Stimulated activated CD8-positive, alpha-beta memory T cell treated with anti-CD3 and anti-CD28 coated beads, Interleukin-4, amount 100 ng/mL, for 1 hour (primary cell): ENCODE measurements at regions not wholly inside any gene's neighbourhood (a gene's known extent, or its start where the extent isn't known, plus 50 kb on each side); places are given as distances from the start of the nearest gene placed in this dataset.
"Not testable (repeated sequence)": the region's sequence is repeated elsewhere in the genome, so short reads cannot be mapped to it uniquely, and the experiment has no call there.

Experiments
- DNase-seq, 2 donors: peaks; one replicate each; pipeline ENCODE4 v3.0.0-alpha.2; 2020; ENCODE audit warnings: low read depth in 2 of 2, low spot score in 1 of 2

DNA sequence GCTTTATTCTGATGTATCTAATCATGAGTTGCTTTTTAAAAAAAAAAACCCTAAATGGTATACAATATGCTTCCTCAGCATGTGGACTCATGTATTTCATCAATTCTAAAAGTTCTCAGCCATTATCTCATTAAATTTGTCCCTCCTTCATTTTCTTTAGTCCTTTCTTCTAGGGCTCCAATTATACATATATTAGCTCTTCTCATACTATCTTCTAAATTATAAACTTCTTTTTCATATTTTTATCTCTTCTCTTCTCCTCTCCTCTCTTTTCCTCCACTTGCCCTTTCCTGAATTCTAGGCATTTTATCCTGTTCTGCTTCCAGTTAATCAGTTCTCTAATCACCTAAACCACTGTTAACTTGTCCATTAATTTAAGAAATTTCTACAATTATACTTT is 55.0 kb upstream of the IL33 start:
- no peak for DNase-seq

GRCh38 chr9:6153425-6153824 is 62.2 kb upstream of the IL33 start:
- no peak for DNase-seq

DNA sequence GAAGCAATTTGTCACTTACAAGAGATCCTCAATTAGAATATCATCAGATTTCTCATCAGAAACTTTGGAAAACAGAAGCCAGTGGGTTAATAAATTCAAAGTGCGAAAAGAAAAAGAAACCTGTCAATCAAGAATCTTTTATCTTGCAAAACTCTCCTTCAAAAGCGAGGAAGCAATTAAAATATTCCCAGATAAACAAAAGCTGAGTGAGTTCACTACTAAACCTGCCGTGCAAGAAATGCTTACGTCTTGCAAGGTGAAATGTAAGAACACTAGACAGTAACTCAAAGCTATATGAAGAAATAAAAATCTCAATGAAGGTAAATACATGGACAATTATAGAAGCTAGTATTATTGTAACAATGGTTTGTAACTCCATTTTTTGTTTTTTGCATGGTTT is 62.8 kb upstream of the IL33 start:
- DNase-seq: no peak

DNA sequence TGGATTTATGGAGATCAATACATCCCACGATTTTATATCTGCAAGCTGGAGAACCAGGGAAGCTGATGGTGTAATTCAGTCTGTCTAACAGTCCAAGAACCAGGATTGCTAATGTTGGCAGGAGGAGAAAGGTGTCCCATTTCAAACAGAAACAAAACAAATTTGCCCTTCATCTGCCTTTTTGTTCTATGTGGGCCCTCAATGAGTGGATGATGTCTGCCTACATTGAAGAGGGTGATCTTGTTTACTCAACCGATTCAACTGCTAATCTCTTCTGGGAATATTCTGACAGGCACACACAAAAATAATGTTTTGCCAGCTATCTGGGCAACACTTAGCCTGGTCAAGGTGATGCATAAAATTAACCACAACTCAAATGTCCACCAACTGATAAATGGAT is 65.1 kb upstream of the IL33 start:
- no peak for DNase-seq

DNA sequence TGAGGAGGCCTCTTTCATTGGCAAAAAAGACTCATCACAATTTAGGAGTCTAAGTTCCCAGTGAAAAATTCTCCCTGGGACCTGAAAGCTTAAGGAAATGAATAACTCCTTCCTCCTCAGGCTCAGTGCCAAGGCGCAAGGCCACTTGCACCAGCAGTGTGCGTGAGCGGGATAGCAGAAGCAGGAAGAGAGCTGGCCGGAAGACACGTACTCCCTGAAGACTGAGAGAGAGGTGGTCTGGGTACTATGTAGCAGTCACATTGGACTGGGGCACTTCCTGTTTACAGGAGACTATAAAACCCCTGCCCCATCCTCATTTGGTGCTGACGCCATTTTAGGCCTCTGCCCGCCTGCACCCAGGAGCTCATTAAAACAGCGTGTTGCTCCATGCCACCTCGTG is 66.3 kb upstream of the IL33 start:
- no peak for DNase-seq

DNA sequence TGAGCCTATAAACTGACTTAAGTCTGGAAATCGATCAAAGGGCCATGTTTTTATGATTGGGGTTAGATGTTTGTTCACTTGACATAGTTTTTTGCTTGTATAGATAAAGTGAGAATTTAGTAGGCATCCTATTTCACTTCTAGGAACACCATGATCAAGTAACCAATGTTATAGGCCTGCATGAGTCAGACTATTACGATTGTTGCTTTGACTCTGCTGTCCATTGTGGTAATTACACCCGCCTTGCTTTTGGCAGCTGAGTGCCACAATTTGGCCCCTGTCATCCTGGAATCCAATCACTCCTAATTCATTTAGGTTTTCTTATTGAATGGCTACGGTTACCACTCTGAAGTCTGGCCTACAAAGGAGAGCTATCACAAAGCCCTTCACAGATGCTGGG is 67.8 kb upstream of the IL33 start:
- DNase-seq: no peak

- no peak for DNase-seq
These were observed 70.7 kb upstream of the IL33 start for GRCh38 chr9:6144947-6145346.

DNA sequence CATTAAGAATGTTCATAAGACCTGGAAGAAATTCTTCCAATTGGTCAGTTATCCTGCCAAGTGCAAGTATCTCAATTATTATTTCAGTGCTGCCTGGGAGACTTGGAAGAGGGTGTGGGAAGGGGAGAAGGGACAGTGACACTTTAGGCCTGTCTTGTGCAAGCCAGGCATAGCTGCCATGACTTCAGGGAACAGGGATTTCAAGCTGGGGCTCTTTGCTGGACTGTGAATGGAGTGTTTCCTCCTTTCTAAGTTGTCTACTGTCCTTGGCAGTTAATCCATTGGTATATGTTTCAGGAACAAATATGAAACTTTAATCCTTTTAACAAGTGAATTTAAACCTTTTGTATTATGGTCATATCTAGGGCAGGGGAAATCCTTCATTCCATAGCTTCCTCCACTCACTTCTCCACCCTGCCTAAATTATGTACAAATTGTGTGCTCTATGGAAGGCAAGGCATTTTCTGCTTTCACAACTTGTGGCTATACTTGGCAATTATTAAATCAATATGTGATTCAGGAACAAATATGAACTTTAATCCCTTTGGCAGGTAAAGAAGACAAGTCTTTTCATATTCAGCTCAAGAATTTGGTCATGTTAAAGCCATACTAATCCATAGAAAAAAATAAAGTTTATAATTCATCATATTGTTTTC is 72.7 kb upstream of the IL33 start:
- no peak for DNase-seq

GRCh38 chr9:6135780-6136179 is 79.8 kb upstream of the IL33 start:
- not testable (repeated sequence) for DNase-seq

DNA sequence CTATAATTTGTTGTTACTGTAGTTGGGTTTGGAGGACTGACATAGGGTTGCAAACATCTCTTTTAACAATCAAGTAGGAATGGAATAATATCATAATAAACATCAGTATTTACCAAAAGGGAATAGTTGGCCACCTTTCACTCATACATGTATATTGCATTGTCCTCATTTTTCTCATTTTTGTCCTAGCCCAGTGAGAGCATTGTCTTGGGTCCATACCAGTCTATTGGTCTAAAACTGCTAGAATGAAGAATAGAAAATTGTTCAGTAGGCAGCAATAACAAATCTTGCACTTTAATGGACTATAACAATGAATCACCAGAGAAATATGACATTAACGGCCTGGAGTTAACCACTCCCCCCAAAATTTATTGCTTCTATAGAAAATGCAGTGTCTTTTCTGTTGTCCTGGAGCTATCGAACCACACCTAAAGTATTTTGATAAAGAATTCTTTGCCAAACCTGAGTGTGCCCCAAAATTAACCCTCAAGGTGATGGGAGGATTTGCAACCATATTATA is 80.9 kb upstream of the IL33 start:
- no peak for DNase-seq

- DNase-seq: no peak
These were observed 82.1 kb upstream of the IL33 start for GRCh38 chr9:6133346-6134063.

DNA sequence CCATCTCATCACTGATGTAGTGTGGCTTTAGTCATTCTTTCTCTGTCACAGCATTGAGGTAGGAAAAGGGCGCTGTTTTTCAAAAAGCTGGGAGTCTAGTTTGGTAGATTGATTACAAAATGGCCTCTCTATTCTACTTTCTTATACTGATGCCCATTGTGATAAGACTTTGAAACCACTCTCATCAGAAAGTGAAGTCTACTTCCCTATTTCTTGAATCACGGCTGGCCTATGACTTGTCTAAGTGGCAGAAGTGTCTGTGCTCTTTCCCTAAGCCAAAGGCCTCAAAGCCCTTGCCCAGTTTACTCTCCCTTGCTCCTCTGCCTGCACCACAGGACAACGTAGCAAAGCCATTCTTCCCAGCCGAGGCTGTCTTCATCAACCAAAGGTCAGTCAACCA is 83.0 kb upstream of the IL33 start:
- no peak for DNase-seq

GRCh38 chr9:6128030-6128429 is 87.6 kb upstream of the IL33 start:
- DNase-seq: no peak

DNA sequence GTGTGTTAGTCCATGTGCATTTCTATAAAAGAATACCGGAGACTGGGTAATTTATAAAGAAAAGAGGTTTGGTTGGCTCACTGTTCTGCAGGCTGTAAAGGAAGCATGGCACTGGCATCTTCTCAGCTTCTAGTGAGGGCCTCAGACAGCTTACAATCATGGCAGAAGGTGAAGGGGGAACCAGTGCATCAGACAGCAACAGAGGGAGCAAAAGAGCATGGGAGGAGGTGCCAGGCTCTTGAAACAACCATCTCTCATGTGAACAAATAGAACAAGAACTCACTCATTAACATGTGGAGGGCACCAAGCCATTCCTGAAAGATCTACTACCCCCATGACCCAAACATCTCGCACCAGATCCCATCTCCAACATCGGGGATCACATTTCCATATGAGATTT is 89.2 kb upstream of the IL33 start:
- no peak for DNase-seq

DNA sequence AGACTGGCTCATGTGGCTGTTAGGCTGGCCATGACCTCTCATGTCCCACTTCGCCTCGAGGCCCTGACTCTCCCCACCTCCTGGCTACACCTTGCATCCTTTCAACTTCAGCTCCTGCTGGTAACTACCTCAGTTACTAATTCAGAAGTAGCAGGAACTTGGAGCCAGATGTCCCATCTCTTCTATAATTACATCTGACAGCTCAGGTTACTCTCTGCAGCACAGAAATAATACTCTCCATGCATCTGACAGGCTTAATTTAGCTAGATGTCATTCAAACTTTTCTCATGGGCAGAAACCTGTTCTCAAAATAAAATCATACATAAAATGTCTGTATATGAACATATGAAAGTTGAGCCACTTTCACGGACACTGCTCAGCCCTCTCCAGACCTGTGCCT is 92.2 kb upstream of the IL33 start:
- DNase-seq: no peak

GRCh38 chr9:6121707-6122106 is 93.9 kb upstream of the IL33 start:
- DNase-seq: no peak

- no peak for DNase-seq
These were observed 99.0 kb upstream of the RANBP6 start for GRCh38 chr9:6114424-6114823.

DNA sequence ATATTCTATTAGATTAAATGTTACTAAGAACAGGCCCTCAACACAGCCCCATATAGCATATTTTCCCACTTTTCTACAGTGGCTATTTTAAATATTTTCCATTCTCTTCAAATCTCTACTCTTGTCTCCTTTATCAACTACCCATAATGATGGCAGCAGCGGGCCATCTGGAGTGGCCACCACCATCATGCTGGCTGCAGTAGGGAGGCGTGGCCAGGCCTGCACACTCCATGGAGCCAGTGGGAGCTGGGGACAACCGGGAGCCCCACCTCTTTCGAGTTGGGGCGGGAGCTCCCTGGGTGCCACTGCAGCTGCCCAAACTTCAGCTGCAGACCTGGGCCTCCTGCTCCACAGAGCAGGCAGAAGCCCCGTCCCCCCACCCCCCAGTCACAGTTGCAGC is 98.4 kb upstream of the RANBP6 start:
- no peak for DNase-seq

DNA sequence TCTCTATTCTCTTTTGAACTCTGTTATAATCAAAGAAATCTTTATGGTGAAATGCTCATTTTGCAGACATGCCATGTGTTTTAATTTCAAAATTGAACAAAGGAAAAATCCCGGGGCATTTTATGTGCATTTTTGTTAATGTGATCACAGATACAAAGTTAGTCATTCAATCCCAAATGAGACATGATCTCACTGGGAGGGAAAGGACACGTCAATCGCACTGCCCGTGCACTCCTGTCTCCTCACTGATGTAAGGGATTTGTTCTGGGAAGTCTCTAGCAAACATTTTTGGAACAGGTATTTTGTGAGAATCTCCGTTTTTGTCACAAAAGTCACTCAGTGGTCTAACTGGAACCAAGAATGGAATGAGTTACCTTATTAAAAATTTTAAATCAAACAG is 97.9 kb upstream of the RANBP6 start:
- no peak for DNase-seq

DNA sequence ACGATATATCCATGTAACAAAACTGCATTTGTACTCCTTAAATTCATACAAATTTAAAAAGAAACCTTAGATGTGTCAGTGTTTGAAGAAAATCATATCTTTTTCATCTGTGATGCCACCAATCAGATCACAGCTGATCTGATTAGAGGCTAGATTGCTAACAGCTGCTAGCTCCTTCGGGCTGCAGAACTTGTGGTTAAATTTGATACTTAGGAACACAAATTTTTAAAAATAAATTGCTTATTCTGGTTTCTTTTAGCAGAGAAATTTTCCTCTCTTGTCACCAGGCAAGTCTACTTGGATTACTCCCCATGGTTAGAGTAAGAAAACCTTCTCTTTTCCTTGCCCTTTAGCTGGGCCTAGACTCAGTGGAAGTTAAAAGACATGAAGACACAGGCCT is 94.6 kb upstream of the RANBP6 start:
- no peak for DNase-seq

DNA sequence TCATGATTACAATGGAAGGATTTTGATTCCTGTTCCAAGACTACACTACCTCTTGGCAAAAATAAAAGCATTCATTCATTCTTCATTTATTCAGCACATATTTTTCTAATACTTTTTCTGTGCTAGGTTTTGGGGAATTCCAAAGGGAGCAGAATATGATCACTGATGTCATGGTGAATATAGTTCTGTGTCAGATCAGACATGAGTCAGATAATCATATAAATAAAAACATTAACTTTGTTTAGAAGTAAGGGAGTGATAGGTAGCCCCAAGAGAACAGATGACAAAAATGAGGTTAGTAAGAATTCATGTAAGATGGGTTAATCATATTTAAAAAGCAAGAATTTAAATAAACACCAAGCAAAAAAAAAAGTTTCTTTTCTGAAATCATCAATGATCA is 94.1 kb upstream of the RANBP6 start:
- DNase-seq: no peak

DNA sequence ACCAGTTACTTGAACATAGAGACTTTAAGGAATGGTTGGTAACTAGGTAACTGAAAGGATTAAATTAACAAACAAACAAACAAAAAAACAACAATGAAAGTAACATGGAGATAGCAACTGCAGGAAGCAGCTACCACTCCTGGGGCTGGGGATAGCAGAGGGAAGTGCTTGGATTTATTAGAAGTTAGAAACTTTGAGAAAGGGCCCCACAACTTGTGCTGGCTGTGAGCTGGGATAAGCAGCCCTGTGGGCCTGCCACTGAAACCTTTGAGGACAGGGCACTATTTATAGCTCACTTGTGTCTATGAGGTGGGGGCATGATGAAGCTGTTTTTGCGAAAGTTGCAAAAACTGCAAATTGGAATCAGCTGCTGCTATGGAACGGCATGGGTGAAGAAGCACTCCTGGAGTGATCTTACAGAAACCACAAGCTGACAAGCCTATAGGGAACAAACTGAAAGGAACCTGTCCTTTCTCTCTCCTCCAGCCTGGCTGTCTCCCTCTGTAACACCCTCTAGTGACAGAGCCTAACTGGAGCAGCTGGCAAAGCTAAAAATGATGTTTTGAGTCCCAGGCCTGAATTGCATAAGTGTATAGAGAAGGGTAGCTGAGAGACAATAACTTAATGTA is 91.4 kb upstream of the RANBP6 start:
- DNase-seq: no peak

GRCh38 chr9:6105738-6106137 is 90.3 kb upstream of the RANBP6 start:
- DNase-seq: no peak
